DND-41 (cell line): ENCODE measurements at regions not wholly inside any gene's neighbourhood (a gene's known extent, or its start where the extent isn't known, plus 50 kb on each side); places are given as distances from the start of the nearest gene placed in this dataset.

Experiments used
- ATAC-seq: fragments of 200-7000 bp; cut with Tn5 transposase; 3 replicates; pipeline ENCODE4 v1.9.1; 2021; ENCODE audit warnings: low read depth; ENCODE audit not compliant: insufficient read depth
- DNase-seq: peaks from one replicate; pipeline ENCODE4 v3.0.0-alpha.2; 2020
- H2AFZ ChIP-seq: 2 replicates; pipeline ENCODE4 v1.6.0; 2012; ENCODE audit warnings: low read depth, low read length
- H3K27ac ChIP-seq: 2 replicates; pipeline ENCODE4 v1.5.1; 2012; ENCODE audit warnings: low read length, inconsistent platforms
- H3K27me3 ChIP-seq: fragments of 200-600 bp; sonication (generic); 2 replicates; pipeline ENCODE4 v1.6.0; 2012; ENCODE audit warnings: low read length, mild to moderate bottlenecking, inconsistent platforms; ENCODE audit not compliant: insufficient read depth, poor library complexity
- H3K36me3 ChIP-seq: 2 replicates; pipeline ENCODE4 v1.5.1; 2012; ENCODE audit warnings: low read length, inconsistent platforms; ENCODE audit not compliant: insufficient read depth
- H3K4me1 ChIP-seq: 2 replicates; pipeline ENCODE4 v1.5.1; 2012; ENCODE audit warnings: mild to moderate bottlenecking, low read length; ENCODE audit not compliant: insufficient read depth
- H3K4me2 ChIP-seq: 2 replicates; pipeline ENCODE4 v1.6.0; 2012; ENCODE audit warnings: mild to moderate bottlenecking, moderate library complexity, low read length, inconsistent platforms; ENCODE audit not compliant: insufficient read depth
- H3K4me3 ChIP-seq, 2 experiments: fragments of 200-600 bp in 1 of 2; shearing (Covaris generic) in 1 of 2; 2 replicates each; pipeline ENCODE4 v1.5.1; 2012 to 2016; ENCODE audit warnings: inconsistent platforms in 2 of 2, low read length in 2 of 2, mild to moderate bottlenecking in 2 of 2, low read depth in 1 of 2, moderate library complexity in 1 of 2
- H3K79me2 ChIP-seq: 2 replicates; pipeline ENCODE4 v1.6.0; 2012; ENCODE audit warnings: low read length, inconsistent platforms; ENCODE audit not compliant: insufficient read depth
- H3K9ac ChIP-seq: 2 replicates; pipeline ENCODE4 v1.6.0; 2012; ENCODE audit warnings: low read depth, mild to moderate bottlenecking, inconsistent platforms, low read length, moderate library complexity
- H3K9me3 ChIP-seq: 2 replicates; pipeline ENCODE4 v1.5.1; 2012; ENCODE audit warnings: low read length, moderate library complexity, mild to moderate bottlenecking, inconsistent platforms; ENCODE audit not compliant: insufficient read depth, severe bottlenecking
- H4K20me1 ChIP-seq: 2 replicates; pipeline ENCODE4 v1.6.0; 2012; ENCODE audit warnings: low read length; ENCODE audit not compliant: insufficient read depth
- EZH2 ChIP-seq: IDR thresholded peaks from 3 replicates; pipeline ENCODE4 v1.6.1; 2012; ENCODE audit warnings: borderline replicate concordance, low read depth, mild to moderate bottlenecking, moderate library complexity, low read length, inconsistent platforms; ENCODE audit not compliant: severe bottlenecking
- TF ChIP-seq, protein P1 (sequence below): IDR thresholded peaks from 2 replicates; pipeline ENCODE4 v1.5.1; 2012; ENCODE audit warnings: borderline replicate concordance, low read length, moderate library complexity, mild to moderate bottlenecking; ENCODE audit not compliant: poor library complexity, severe bottlenecking; ENCODE audit errors: extremely low read depth

- Histone ChIP-seq H3K4me1 (no peaks in the 10 kb centered on the region), H4K20me1 (no peaks in the 10 kb centered on the region), H3K79me2 (no peaks in the 10 kb centered on the region), H3K9me3 (peaks cover 3% of the 10 kb centered on the region), H3K27ac (no peak overlapping the region), H3K9ac (no peak overlapping the region), H3K27me3 (no peaks in the 10 kb centered on the region), H2AFZ (no peak overlapping the region), H3K36me3 (no peaks in the 10 kb centered on the region), H3K4me3 (no peak overlapping the region), H3K4me2 (no peak overlapping the region)
- DNase-seq = no peak
- TF ChIP-seq, protein P1, sequence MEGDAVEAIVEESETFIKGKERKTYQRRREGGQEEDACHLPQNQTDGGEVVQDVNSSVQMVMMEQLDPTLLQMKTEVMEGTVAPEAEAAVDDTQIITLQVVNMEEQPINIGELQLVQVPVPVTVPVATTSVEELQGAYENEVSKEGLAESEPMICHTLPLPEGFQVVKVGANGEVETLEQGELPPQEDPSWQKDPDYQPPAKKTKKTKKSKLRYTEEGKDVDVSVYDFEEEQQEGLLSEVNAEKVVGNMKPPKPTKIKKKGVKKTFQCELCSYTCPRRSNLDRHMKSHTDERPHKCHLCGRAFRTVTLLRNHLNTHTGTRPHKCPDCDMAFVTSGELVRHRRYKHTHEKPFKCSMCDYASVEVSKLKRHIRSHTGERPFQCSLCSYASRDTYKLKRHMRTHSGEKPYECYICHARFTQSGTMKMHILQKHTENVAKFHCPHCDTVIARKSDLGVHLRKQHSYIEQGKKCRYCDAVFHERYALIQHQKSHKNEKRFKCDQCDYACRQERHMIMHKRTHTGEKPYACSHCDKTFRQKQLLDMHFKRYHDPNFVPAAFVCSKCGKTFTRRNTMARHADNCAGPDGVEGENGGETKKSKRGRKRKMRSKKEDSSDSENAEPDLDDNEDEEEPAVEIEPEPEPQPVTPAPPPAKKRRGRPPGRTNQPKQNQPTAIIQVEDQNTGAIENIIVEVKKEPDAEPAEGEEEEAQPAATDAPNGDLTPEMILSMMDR = no peak
- TF ChIP-seq EZH2 = no peak
- no peak for ATAC-seq
These were observed 136.2 kb upstream of the BOD1L1 start for GRCh38 chr4:13763707-13764106.

- Histone ChIP-seq H3K9ac (no peak overlapping the region), H3K9me3 (peaks cover 3% of the 10 kb centered on the region), H4K20me1 (no peaks in the 10 kb centered on the region), H3K36me3 (no peaks in the 10 kb centered on the region), H2AFZ (no peak overlapping the region), H3K27ac (no peak overlapping the region), H3K4me2 (no peak overlapping the region), H3K27me3 (no peaks in the 10 kb centered on the region), H3K79me2 (no peaks in the 10 kb centered on the region), H3K4me1 (no peaks in the 10 kb centered on the region), H3K4me3 (no peak overlapping the region)
- ATAC-seq = no peak
- no peak for TF ChIP-seq EZH2
- TF ChIP-seq, protein P1 = no peak
- no peak for DNase-seq
These were observed 138.0 kb upstream of the BOD1L1 start for GRCh38 chr4:13765539-13765938.

DNA sequence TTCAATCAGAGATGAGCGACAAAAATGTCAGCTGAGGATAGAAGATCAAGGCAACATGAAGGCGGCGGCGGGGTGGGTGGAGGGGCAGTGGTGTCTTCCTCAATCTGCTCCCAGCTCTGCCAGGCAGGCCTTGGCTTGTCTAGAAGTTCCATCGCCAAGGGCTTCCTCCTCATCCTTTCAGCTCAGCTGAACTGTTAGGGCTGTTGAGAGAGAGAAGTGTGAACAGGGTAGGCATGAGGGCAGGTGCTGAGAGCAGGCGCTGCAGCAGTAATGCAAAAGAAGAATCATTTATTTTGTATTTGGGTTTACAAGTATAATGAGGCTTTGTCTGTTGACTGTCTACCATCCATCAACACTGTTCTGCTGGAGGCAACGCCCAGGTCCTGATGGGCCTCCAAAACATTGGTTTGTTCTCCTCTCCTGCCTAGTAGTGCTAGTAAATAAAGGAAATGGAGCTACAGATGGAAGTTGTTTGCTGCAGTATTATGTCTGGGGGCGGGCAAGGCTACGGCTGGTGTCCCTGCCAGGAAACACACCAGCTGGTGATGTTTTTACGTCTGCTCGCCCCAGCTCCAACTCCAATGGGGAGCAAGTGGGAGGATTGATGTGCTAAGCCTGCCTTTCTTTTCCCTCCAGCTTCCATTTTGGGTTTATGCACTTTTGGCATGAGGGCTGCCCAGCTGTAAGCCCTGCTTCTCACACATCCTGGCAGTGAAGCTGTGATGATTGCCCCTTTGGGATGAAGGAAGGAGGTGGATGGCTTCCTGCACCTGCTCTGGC, 139.4 kb upstream of the BOD1L1 start:
- H2AFZ ChIP-seq = no peak overlapping the region
- TF ChIP-seq EZH2 = no peak
- TF ChIP-seq, protein P1 = no peak
- no peaks in the 10 kb centered on the region for H3K36me3 ChIP-seq
- ATAC-seq (no peak), DNase-seq (no peak)
- H3K27ac ChIP-seq = no peak overlapping the region
- no peak overlapping the region for H3K4me3 ChIP-seq
- H3K79me2 ChIP-seq = no peaks in the 10 kb centered on the region
- no peak overlapping the region for H3K4me2 ChIP-seq
- H3K27me3 ChIP-seq = no peaks in the 10 kb centered on the region
- no peaks in the 10 kb centered on the region for H3K4me1 ChIP-seq
- peaks cover 3% of the 10 kb centered on the region for H3K9me3 ChIP-seq
- H4K20me1 ChIP-seq = no peaks in the 10 kb centered on the region
- no peak overlapping the region for H3K9ac ChIP-seq
